Muscle of leg (tissue), 3 donors: ENCODE measurements at regions not wholly inside any gene's neighbourhood (a gene's known extent, or its start where the extent isn't known, plus 50 kb on each side); places are given as distances from the start of the nearest gene placed in this dataset.
"Not testable (repeated sequence)": the region's sequence is repeated elsewhere in the genome, so short reads cannot be mapped to it uniquely, and the experiment has no call there.

Source experiments
- DNase-seq: peaks from one replicate; pipeline ENCODE4 v3.0.0; 2013
- H3K27ac ChIP-seq: one replicate; pipeline ENCODE4 v1.5.1; 2013; ENCODE audit warnings: mild to moderate bottlenecking, low read length, control low read depth
- H3K27me3 ChIP-seq: one replicate; pipeline ENCODE4 v1.6.1; 2013; ENCODE audit warnings: low read length; ENCODE audit not compliant: control insufficient read depth, insufficient read depth
- H3K36me3 ChIP-seq: one replicate; pipeline ENCODE4 v1.6.1; 2013; ENCODE audit warnings: low read length; ENCODE audit not compliant: control insufficient read depth, insufficient read depth
- H3K4me1 ChIP-seq: one replicate; pipeline ENCODE4 v1.6.1; 2013; ENCODE audit warnings: low read length; ENCODE audit not compliant: control insufficient read depth, insufficient read depth
- H3K4me3 ChIP-seq: one replicate; pipeline ENCODE4 v1.5.1; 2013; ENCODE audit warnings: low read length, control low read depth
- H3K9me3 ChIP-seq: replicated peaks from 2 replicates; pipeline ENCODE4 v1.6.1; 2013; ENCODE audit warnings: low read depth, low read length; ENCODE audit not compliant: control insufficient read depth
- WGBS: methylation state at CpG from one replicate; pipeline ENCODE4 v1.1.5; 2013; ENCODE audit warnings: missing lambda C conversion rate; ENCODE audit not compliant: insufficient coverage; 5-methylcytosine and 5-hydroxymethylcytosine counted together

- peaks cover 5% of the 10 kb centered on the region for H3K4me1 ChIP-seq
- DNase-seq = peak; percentile 71
- no peaks in the 10 kb centered on the region for H3K27me3 ChIP-seq
- no CpG with 5 or more reads among the region's 4 CpGs for WGBS
- H3K36me3 ChIP-seq = no peaks in the 10 kb centered on the region
- H3K9me3 ChIP-seq = no peaks in the 10 kb centered on the region
- H3K4me3 ChIP-seq = no peak overlapping the region
- H3K27ac ChIP-seq = no peak overlapping the region
Measured at GRCh38 chr15:38626443-38627050, 61.9 kb upstream of the RASGRP1 start.

GRCh38 chr15:38627689-38628277 is 63.2 kb upstream of the RASGRP1 start:
- Histone ChIP-seq H3K27ac (no peak overlapping the region), H3K27me3 (no peaks in the 10 kb centered on the region), H3K36me3 (no peaks in the 10 kb centered on the region), H3K4me1 (peaks cover 5% of the 10 kb centered on the region), H3K9me3 (no peaks in the 10 kb centered on the region), H3K4me3 (no peak overlapping the region)
- 63% methylated on average over 8 of the region's 12 CpGs for WGBS
- DNase-seq = no peak

GRCh38 chr15:38631119-38632075 is 66.8 kb upstream of the RASGRP1 start:
- whole genome bisulfite sequencing = no CpG with 5 or more reads among the region's 5 CpGs
- H3K9me3 ChIP-seq = no peaks in the 10 kb centered on the region

GRCh38 chr15:38635170-38635569 is 70.6 kb upstream of the RASGRP1 start:
- Histone ChIP-seq H3K27me3 (no peaks in the 10 kb centered on the region), H3K9me3 (no peaks in the 10 kb centered on the region), H3K4me3 (no peak overlapping the region), H3K27ac (no peak overlapping the region), H3K4me1 (no peaks in the 10 kb centered on the region), H3K36me3 (no peaks in the 10 kb centered on the region)
- no CpG with 5 or more reads among the region's 2 CpGs for WGBS
- no peak for DNase-seq

More at GRCh38 chr15:38631119-38632075, 66.8 kb upstream of the RASGRP1 start:
- Histone ChIP-seq H3K27ac (no peak overlapping the region), H3K36me3 (no peaks in the 10 kb centered on the region), H3K27me3 (no peaks in the 10 kb centered on the region), H3K4me3 (no peak overlapping the region), H3K4me1 (peaks cover 2% of the 10 kb centered on the region)
- DNase-seq = no peak

GRCh38 chr15:38636597-38636996 is 72.0 kb upstream of the RASGRP1 start:
- Histone ChIP-seq H3K9me3 (no peaks in the 10 kb centered on the region), H3K36me3 (no peaks in the 10 kb centered on the region), H3K4me1 (no peaks in the 10 kb centered on the region), H3K27ac (no peak overlapping the region), H3K27me3 (no peaks in the 10 kb centered on the region), H3K4me3 (no peak overlapping the region)
- 51% methylated on average over 3 of the region's 4 CpGs for WGBS
- peak; percentile 63 for DNase-seq

- 88% methylated on average over 1 of the region's 2 CpGs for WGBS
- Histone ChIP-seq H3K4me1 (no peaks in the 10 kb centered on the region), H3K4me3 (no peak overlapping the region), H3K27ac (no peak overlapping the region), H3K9me3 (no peaks in the 10 kb centered on the region), H3K36me3 (no peaks in the 10 kb centered on the region), H3K27me3 (no peaks in the 10 kb centered on the region)
- no peak for DNase-seq
Measured at GRCh38 chr15:38638126-38638525, 73.5 kb upstream of the RASGRP1 start.

GRCh38 chr15:38638811-38639210 is 74.2 kb upstream of the RASGRP1 start:
- no peaks in the 10 kb centered on the region for H3K9me3 ChIP-seq
- H3K4me3 ChIP-seq = no peak overlapping the region
- no peaks in the 10 kb centered on the region for H3K36me3 ChIP-seq
- H3K27ac ChIP-seq = no peak overlapping the region
- no peak for DNase-seq
- no peaks in the 10 kb centered on the region for H3K4me1 ChIP-seq
- no peaks in the 10 kb centered on the region for H3K27me3 ChIP-seq
- 77% methylated on average over 4 of the region's 4 CpGs for WGBS

GRCh38 chr15:38642689-38643270 is 78.2 kb upstream of the RASGRP1 start:
- Histone ChIP-seq H3K9me3 (peaks cover 4% of the 10 kb centered on the region), H3K4me3 (no peak overlapping the region), H3K4me1 (no peaks in the 10 kb centered on the region), H3K27me3 (no peaks in the 10 kb centered on the region), H3K36me3 (no peaks in the 10 kb centered on the region), H3K27ac (no peak overlapping the region)
- WGBS = 90% methylated on average over 2 of the region's 3 CpGs
- DNase-seq = no peak

- DNase-seq, H3K27me3 ChIP-seq, H3K9me3 ChIP-seq, H3K36me3 ChIP-seq, H3K27ac ChIP-seq, H3K4me3 ChIP-seq, H3K4me1 ChIP-seq: not testable (repeated sequence)
- 100% methylated on average over 1 of the region's 3 CpGs for WGBS
Measured at GRCh38 chr15:38644353-38644752, 79.7 kb upstream of the RASGRP1 start.

- no CpG with 5 or more reads among the region's 3 CpGs for WGBS
Measured at GRCh38 chr15:38646716-38647115, 82.1 kb upstream of the RASGRP1 start.

More at GRCh38 chr15:38646716-38647115, 82.1 kb upstream of the RASGRP1 start:
- H3K9me3 ChIP-seq = peaks cover 4% of the 10 kb centered on the region
- H3K27ac ChIP-seq = no peak overlapping the region
- no peaks in the 10 kb centered on the region for H3K4me1 ChIP-seq
- DNase-seq = no peak
- H3K4me3 ChIP-seq = no peak overlapping the region
- H3K27me3 ChIP-seq = no peaks in the 10 kb centered on the region
- no peaks in the 10 kb centered on the region for H3K36me3 ChIP-seq
